CD4-positive, CD25-positive, alpha-beta regulatory T cell (primary cell): ENCODE measurements at regions not wholly inside any gene's neighbourhood (a gene's known extent, or its start where the extent isn't known, plus 50 kb on each side); places are given as distances from the start of the nearest gene placed in this dataset.

Experiments used
- ATAC-seq, 2 donors: fragments of 150-1000 bp; cut with Tn5 transposase; one replicate each; pipeline ENCODE4 v1.10.0; 2021; ENCODE audit warnings: low read depth in 2 of 2, moderate number of reproducible peaks in 2 of 2, moderate library complexity in 1 of 2
- DNase-seq, 3 donors: peaks; one replicate each; pipeline versions ENCODE4 v3.0.0 to v3.0.0-alpha.2; 2012 to 2022; ENCODE audit warnings: mixed read lengths in 1 of 3
- H3K27ac ChIP-seq: one replicate; pipeline ENCODE4 v1.7.0; 2013; ENCODE audit warnings: mild to moderate bottlenecking, low read length; ENCODE audit not compliant: insufficient read depth, poor library complexity, severe bottlenecking
- H3K27me3 ChIP-seq: one replicate; pipeline ENCODE4 v1.7.0; 2013; ENCODE audit warnings: low read length; ENCODE audit not compliant: control insufficient read depth, insufficient read depth
- H3K36me3 ChIP-seq: one replicate; pipeline ENCODE4 v1.7.0; 2013; ENCODE audit warnings: mild to moderate bottlenecking, low read length, moderate library complexity; ENCODE audit not compliant: control insufficient read depth, insufficient read depth
- H3K4me1 ChIP-seq: 2 replicates; pipeline ENCODE4 v1.7.0; 2013; ENCODE audit warnings: mild to moderate bottlenecking, low read length; ENCODE audit not compliant: insufficient read depth, control insufficient read depth, poor library complexity, severe bottlenecking
- H3K4me3 ChIP-seq: one replicate; pipeline ENCODE4 v1.7.0; 2013; ENCODE audit warnings: low read depth, mild to moderate bottlenecking, low read length, moderate library complexity
- H3K9me3 ChIP-seq, 2 experiments: 1 replicate in 1 of 2; 2 replicates in 1 of 2; pipeline ENCODE4 v1.7.0; 2013; ENCODE audit warnings: low read length in 2 of 2, mild to moderate bottlenecking in 1 of 2, moderate library complexity in 1 of 2; ENCODE audit not compliant: control insufficient read depth in 2 of 2
- H3K27ac Mint-ChIP-seq, 3 donors: one replicate each; pipeline ENCODE4 v1.8.0; 2020 to 2022; ENCODE audit warnings: mild to moderate bottlenecking in 3 of 3, mixed read lengths in 3 of 3, moderate library complexity in 2 of 3
- H3K27me3 Mint-ChIP-seq: one replicate; pipeline ENCODE4 v1.8.0; 2022; ENCODE audit warnings: mild to moderate bottlenecking, mixed read lengths
- H3K36me3 Mint-ChIP-seq: one replicate; pipeline ENCODE4 v1.8.0; 2020; ENCODE audit warnings: mixed read lengths
- H3K4me1 Mint-ChIP-seq, 4 donors: one replicate each; pipeline ENCODE4 v1.8.0; 2020 to 2022; ENCODE audit warnings: mixed read lengths in 4 of 4, mild to moderate bottlenecking in 1 of 4
- H3K4me3 Mint-ChIP-seq, 4 donors: one replicate each; pipeline ENCODE4 v1.8.0; 2020 to 2022; ENCODE audit warnings: mild to moderate bottlenecking in 4 of 4, mixed read lengths in 4 of 4, moderate library complexity in 3 of 4
- H3K9me3 Mint-ChIP-seq, 7 donors: one replicate each; pipeline ENCODE4 v1.8.0; 2020 to 2022; ENCODE audit warnings: mixed read lengths in 7 of 7, mild to moderate bottlenecking in 3 of 7, moderate library complexity in 2 of 7

GRCh38 chr11:127995921-127996320, 591.4 kb downstream of the ETS1 start:
- H3K4me3 Mint-ChIP-seq = no peak overlapping the region
- no peaks in the 10 kb centered on the region for H3K36me3 Mint-ChIP-seq
- peaks cover 24% of the 10 kb centered on the region for H3K27me3 Mint-ChIP-seq
- DNase-seq = no peak
- no peak for ATAC-seq
- H3K4me1 Mint-ChIP-seq = no peaks in the 10 kb centered on the region
- Histone ChIP-seq H3K4me1 (no peaks in the 10 kb centered on the region), H3K4me3 (no peak overlapping the region), H3K9me3 (no peaks in the 10 kb centered on the region), H3K27ac (no peak overlapping the region), H3K27me3 (peaks cover 10% of the 10 kb centered on the region), H3K36me3 (no peaks in the 10 kb centered on the region)
- peaks cover 0 to 2% (median 0%) of the 10 kb centered on the region in 7 donors for H3K9me3 Mint-ChIP-seq
- no peak overlapping the region for H3K27ac Mint-ChIP-seq

GRCh38 chr11:127994736-127995135, 592.6 kb downstream of the ETS1 start:
- Histone ChIP-seq H3K4me1 (no peaks in the 10 kb centered on the region), H3K27me3 (peaks cover 8% of the 10 kb centered on the region), H3K27ac (no peak overlapping the region), H3K36me3 (no peaks in the 10 kb centered on the region), H3K4me3 (no peak overlapping the region), H3K9me3 (no peaks in the 10 kb centered on the region)
- Mint-ChIP-seq H3K4me1 (no peaks in the 10 kb centered on the region), H3K36me3 (no peaks in the 10 kb centered on the region), H3K27me3 (peaks cover 20% of the 10 kb centered on the region), H3K4me3 (no peak overlapping the region), H3K9me3 (peaks cover 0 to 2% (median 0%) of the 10 kb centered on the region in 7 donors), H3K27ac (no peak overlapping the region)
- ATAC-seq (no peak), DNase-seq (no peak)

GRCh38 chr11:127993788-127994187, 593.6 kb downstream of the ETS1 start:
- no peaks in the 10 kb centered on the region for H3K36me3 ChIP-seq
- DNase-seq (peak in 1 of 3 donors; percentile 1), ATAC-seq (no peak)
- H3K36me3 Mint-ChIP-seq = no peaks in the 10 kb centered on the region
- H3K27me3 Mint-ChIP-seq = peaks cover 20% of the 10 kb centered on the region
- peaks cover 0 to 2% (median 0%) of the 10 kb centered on the region in 7 donors for H3K9me3 Mint-ChIP-seq
- no peaks in the 10 kb centered on the region for H3K9me3 ChIP-seq
- no peak overlapping the region for H3K27ac ChIP-seq
- H3K4me3 ChIP-seq = no peak overlapping the region
- H3K4me1 ChIP-seq = no peaks in the 10 kb centered on the region
- H3K4me3 Mint-ChIP-seq = no peak overlapping the region
- peak overlapping the region in 1 of 3 donors; percentile 8 for H3K27ac Mint-ChIP-seq
- H3K27me3 ChIP-seq = peaks cover 8% of the 10 kb centered on the region
- no peaks in the 10 kb centered on the region for H3K4me1 Mint-ChIP-seq

- Mint-ChIP-seq H3K27ac (no peak overlapping the region), H3K4me3 (no peak overlapping the region), H3K9me3 (peaks cover 0 to 2% (median 0%) of the 10 kb centered on the region in 7 donors), H3K4me1 (no peaks in the 10 kb centered on the region), H3K36me3 (no peaks in the 10 kb centered on the region), H3K27me3 (peaks cover 20% of the 10 kb centered on the region)
- Histone ChIP-seq H3K9me3 (no peaks in the 10 kb centered on the region), H3K27ac (no peak overlapping the region), H3K36me3 (no peaks in the 10 kb centered on the region), H3K4me3 (no peak overlapping the region), H3K4me1 (no peaks in the 10 kb centered on the region), H3K27me3 (peaks cover 11% of the 10 kb centered on the region)
- DNase-seq (no peak), ATAC-seq (no peak)
Observed at GRCh38 chr11:127993281-127993680, 594.1 kb downstream of the ETS1 start.

GRCh38 chr11:127986073-127986472, 601.3 kb downstream of the ETS1 start:
- Mint-ChIP-seq H3K27ac (no peak overlapping the region), H3K4me3 (no peak overlapping the region), H3K4me1 (no peaks in the 10 kb centered on the region), H3K9me3 (peaks cover 0 to 14% (median 5%) of the 10 kb centered on the region in 7 donors), H3K27me3 (peaks cover 10% of the 10 kb centered on the region), H3K36me3 (no peaks in the 10 kb centered on the region)
- no peak for DNase-seq
- Histone ChIP-seq H3K27me3 (peaks cover 25% of the 10 kb centered on the region), H3K36me3 (no peaks in the 10 kb centered on the region), H3K4me3 (no peak overlapping the region), H3K27ac (no peak overlapping the region), H3K4me1 (no peaks in the 10 kb centered on the region), H3K9me3 (peaks cover 8% of the 10 kb centered on the region in 2 experiments)
- ATAC-seq = no peak

- ATAC-seq (no peak), DNase-seq (no peak)
- Mint-ChIP-seq H3K36me3 (no peaks in the 10 kb centered on the region), H3K4me1 (no peaks in the 10 kb centered on the region), H3K4me3 (no peak overlapping the region), H3K9me3 (peaks cover 1 to 12% (median 4%) of the 10 kb centered on the region in 7 donors), H3K27me3 (peaks cover 18% of the 10 kb centered on the region), H3K27ac (peak overlapping the region in 1 of 3 donors; percentile 26)
- Histone ChIP-seq H3K9me3 (no peaks in the 10 kb centered on the region), H3K4me1 (no peaks in the 10 kb centered on the region), H3K27ac (no peak overlapping the region), H3K36me3 (no peaks in the 10 kb centered on the region), H3K27me3 (peaks cover 11% of the 10 kb centered on the region), H3K4me3 (no peak overlapping the region)
Observed at GRCh38 chr11:127972816-127973215, 614.5 kb downstream of the ETS1 start.

- H3K27ac ChIP-seq = no peak overlapping the region
- H3K36me3 Mint-ChIP-seq = no peaks in the 10 kb centered on the region
Observed at GRCh38 chr11:127971448-127971847, 615.9 kb downstream of the ETS1 start.

GRCh38 chr11:127966821-127967220, 620.5 kb downstream of the ETS1 start:
- peaks cover 20% of the 10 kb centered on the region for H3K27me3 Mint-ChIP-seq
- H3K4me1 Mint-ChIP-seq = no peaks in the 10 kb centered on the region
- no peak overlapping the region for H3K4me3 ChIP-seq
- no peak overlapping the region for H3K4me3 Mint-ChIP-seq
- no peaks in the 10 kb centered on the region for H3K36me3 Mint-ChIP-seq
- H3K27ac Mint-ChIP-seq = no peak overlapping the region
- no peaks in the 10 kb centered on the region for H3K36me3 ChIP-seq
- DNase-seq = no peak
- no peak overlapping the region for H3K27ac ChIP-seq
- peaks cover 0 to 5% (median 0%) of the 10 kb centered on the region in 7 donors for H3K9me3 Mint-ChIP-seq
- ATAC-seq = no peak
- H3K9me3 ChIP-seq = no peaks in the 10 kb centered on the region
- no peaks in the 10 kb centered on the region for H3K4me1 ChIP-seq
- H3K27me3 ChIP-seq = peaks cover 11% of the 10 kb centered on the region

More at GRCh38 chr11:127971448-127971847, 615.9 kb downstream of the ETS1 start:
- no peak overlapping the region for H3K4me3 Mint-ChIP-seq
- H3K9me3 ChIP-seq = no peaks in the 10 kb centered on the region
- H3K27me3 ChIP-seq = peaks cover 11% of the 10 kb centered on the region
- H3K4me1 Mint-ChIP-seq = no peaks in the 10 kb centered on the region
- H3K4me1 ChIP-seq = no peaks in the 10 kb centered on the region
- ATAC-seq = no peak
- peaks cover 22% of the 10 kb centered on the region for H3K27me3 Mint-ChIP-seq
- H3K9me3 Mint-ChIP-seq = peaks cover 0 to 5% (median 4%) of the 10 kb centered on the region in 7 donors
- no peak overlapping the region for H3K4me3 ChIP-seq
- no peak for DNase-seq
- no peak overlapping the region for H3K27ac Mint-ChIP-seq
- no peaks in the 10 kb centered on the region for H3K36me3 ChIP-seq
